ACC112 (cell line): ENCODE measurements at regions not wholly inside any gene's neighbourhood (a gene's known extent, or its start where the extent isn't known, plus 50 kb on each side); places are given as distances from the start of the nearest gene placed in this dataset.

ENCODE experiments used
- H2AFZ ChIP-seq: fragments of 200-600 bp; sonication (generic); one replicate; pipeline ENCODE4 v1.6.0; 2017; ENCODE audit warnings: antibody characterized with exemption, low read length; ENCODE audit not compliant: unreplicated experiment
- H3K27ac ChIP-seq: fragments of 200-600 bp; sonication (generic); 2 replicates; pipeline ENCODE4 v1.5.1; 2014; ENCODE audit warnings: low read depth, mild to moderate bottlenecking, antibody characterized with exemption, low read length, moderate library complexity
- H3K27me3 ChIP-seq: fragments of 200-600 bp; sonication (generic); 2 replicates; pipeline ENCODE4 v1.6.1; 2014; ENCODE audit warnings: mild to moderate bottlenecking, antibody characterized with exemption, low read length, moderate library complexity, mixed read lengths; ENCODE audit not compliant: insufficient read depth
- H3K36me3 ChIP-seq: fragments of 200-600 bp; sonication (generic); 2 replicates; pipeline ENCODE4 v1.6.1; 2016; ENCODE audit warnings: mild to moderate bottlenecking, antibody characterized with exemption, low read length, moderate library complexity, mixed read lengths; ENCODE audit not compliant: insufficient read depth
- H3K4me1 ChIP-seq: fragments of 200-600 bp; sonication (generic); one replicate; pipeline ENCODE4 v1.6.1; 2016; ENCODE audit warnings: low read length, mixed read lengths; ENCODE audit not compliant: insufficient read depth, unreplicated experiment, control insufficient read depth
- H3K4me3 ChIP-seq: fragments of 200-600 bp; sonication (generic); 2 replicates; pipeline ENCODE4 v1.5.1; 2014; ENCODE audit warnings: mild to moderate bottlenecking, low read depth, low read length
- H3K79me2 ChIP-seq: fragments of 200-600 bp; sonication (generic); one replicate; pipeline ENCODE4 v1.6.0; 2016; ENCODE audit warnings: low read length; ENCODE audit not compliant: control insufficient read depth, unreplicated experiment, insufficient read depth

DNA sequence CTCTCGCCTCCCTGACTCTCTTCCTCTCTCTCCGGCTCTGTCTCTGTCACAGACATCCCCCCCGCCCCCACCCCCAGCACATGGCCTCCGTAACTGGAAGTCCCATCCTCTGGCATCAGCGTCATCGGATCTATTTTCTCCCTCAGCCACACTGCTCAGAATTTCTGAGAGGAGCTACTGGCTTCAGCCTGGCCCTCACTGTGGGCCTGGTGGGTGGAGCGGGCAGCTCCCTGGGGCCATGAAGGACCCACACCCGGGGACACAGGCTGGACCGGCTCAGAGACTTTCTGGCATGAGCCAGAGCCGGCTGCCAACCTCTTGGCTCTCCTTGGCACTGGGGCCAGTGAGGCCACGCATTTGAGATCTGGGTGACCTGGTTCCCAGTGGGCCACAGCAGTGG is 61.2 kb upstream of the CASZ1 start:
- no peak overlapping the region for H2AFZ ChIP-seq
- H3K27me3 ChIP-seq, result peaks cover 54% of the 10 kb centered on the region
- no peaks in the 10 kb centered on the region for H3K79me2 ChIP-seq
- no peak overlapping the region for H3K27ac ChIP-seq
- H3K4me1 ChIP-seq, result no peaks in the 10 kb centered on the region
- H3K4me3 ChIP-seq, result no peak overlapping the region
- no peaks in the 10 kb centered on the region for H3K36me3 ChIP-seq

- H3K4me3 ChIP-seq, result no peak overlapping the region
- H2AFZ ChIP-seq, result no peak overlapping the region
- H3K27ac ChIP-seq, result no peak overlapping the region
- no peaks in the 10 kb centered on the region for H3K79me2 ChIP-seq
- H3K36me3 ChIP-seq, result no peaks in the 10 kb centered on the region
- H3K27me3 ChIP-seq, result peaks cover 80% of the 10 kb centered on the region
- H3K4me1 ChIP-seq, result no peaks in the 10 kb centered on the region
These were observed 63.8 kb upstream of the CASZ1 start for GRCh38 chr1:10860218-10860617.

- H3K4me1 ChIP-seq, result no peaks in the 10 kb centered on the region
- H3K27ac ChIP-seq, result no peak overlapping the region
- no peaks in the 10 kb centered on the region for H3K36me3 ChIP-seq
- no peaks in the 10 kb centered on the region for H3K79me2 ChIP-seq
- H2AFZ ChIP-seq, result no peak overlapping the region
- H3K4me3 ChIP-seq, result no peak overlapping the region
- H3K27me3 ChIP-seq, result peaks cover 80% of the 10 kb centered on the region
These were observed 64.2 kb upstream of the CASZ1 start for GRCh38 chr1:10860682-10861081.

GRCh38 chr1:10861822-10862221 is 65.4 kb upstream of the CASZ1 start:
- Histone ChIP-seq H3K4me3 (no peak overlapping the region), H3K27me3 (peaks cover 87% of the 10 kb centered on the region), H3K27ac (no peak overlapping the region)

GRCh38 chr1:10862743-10863335 is 66.4 kb upstream of the CASZ1 start:
- Histone ChIP-seq H3K4me1 (peaks cover 4% of the 10 kb centered on the region), H3K36me3 (no peaks in the 10 kb centered on the region), H3K4me3 (no peak overlapping the region), H3K27ac (no peak overlapping the region), H3K27me3 (peaks cover 80% of the 10 kb centered on the region), H3K79me2 (no peaks in the 10 kb centered on the region), H2AFZ (no peak overlapping the region)

More at GRCh38 chr1:10861822-10862221, 65.4 kb upstream of the CASZ1 start:
- no peak overlapping the region for H2AFZ ChIP-seq
- no peaks in the 10 kb centered on the region for H3K79me2 ChIP-seq
- H3K36me3 ChIP-seq, result no peaks in the 10 kb centered on the region
- H3K4me1 ChIP-seq, result peaks cover 4% of the 10 kb centered on the region

GRCh38 chr1:10863886-10864285 is 67.4 kb upstream of the CASZ1 start:
- Histone ChIP-seq H3K4me1 (peaks cover 4% of the 10 kb centered on the region), H3K27ac (no peak overlapping the region), H3K36me3 (no peaks in the 10 kb centered on the region), H3K27me3 (peaks cover 70% of the 10 kb centered on the region), H3K4me3 (peak overlapping the region; percentile 22; the same call in 1 of the 2 replicates), H2AFZ (no peak overlapping the region), H3K79me2 (no peaks in the 10 kb centered on the region)

DNA sequence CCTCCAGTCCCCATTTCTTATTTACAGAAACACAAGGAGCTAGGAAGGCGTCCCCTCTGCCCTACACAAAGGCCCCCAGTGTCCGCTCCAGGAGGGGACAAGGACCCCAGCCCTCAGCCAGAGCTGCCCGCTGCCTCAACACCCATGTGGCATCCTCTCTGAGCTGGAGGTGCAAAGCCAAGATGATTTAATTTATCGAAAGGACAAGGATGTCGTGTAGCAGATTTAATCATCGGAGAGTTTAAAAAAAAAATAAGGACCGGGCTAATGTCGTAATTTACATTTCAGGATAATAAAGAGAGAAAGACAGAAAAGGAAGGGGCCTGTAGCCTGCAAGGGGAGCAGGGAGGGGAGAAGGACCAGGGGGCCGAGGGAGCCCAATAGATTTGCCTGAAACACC is 68.3 kb upstream of the CASZ1 start:
- Histone ChIP-seq H3K27me3 (peaks cover 72% of the 10 kb centered on the region), H3K27ac (no peak overlapping the region), H3K4me1 (peaks cover 4% of the 10 kb centered on the region)

GRCh38 chr1:10865518-10866320 is 69.3 kb upstream of the CASZ1 start:
- Histone ChIP-seq H3K27me3 (peaks cover 66% of the 10 kb centered on the region), H3K4me3 (no peak overlapping the region), H2AFZ (no peak overlapping the region), H3K4me1 (peaks cover 4% of the 10 kb centered on the region), H3K79me2 (no peaks in the 10 kb centered on the region), H3K36me3 (no peaks in the 10 kb centered on the region), H3K27ac (no peak overlapping the region)

More for the DNA sequence above, 68.3 kb upstream of the CASZ1 start:
- H3K4me3 ChIP-seq, result no peak overlapping the region
- H3K79me2 ChIP-seq, result no peaks in the 10 kb centered on the region
- no peak overlapping the region for H2AFZ ChIP-seq
- H3K36me3 ChIP-seq, result no peaks in the 10 kb centered on the region

DNA sequence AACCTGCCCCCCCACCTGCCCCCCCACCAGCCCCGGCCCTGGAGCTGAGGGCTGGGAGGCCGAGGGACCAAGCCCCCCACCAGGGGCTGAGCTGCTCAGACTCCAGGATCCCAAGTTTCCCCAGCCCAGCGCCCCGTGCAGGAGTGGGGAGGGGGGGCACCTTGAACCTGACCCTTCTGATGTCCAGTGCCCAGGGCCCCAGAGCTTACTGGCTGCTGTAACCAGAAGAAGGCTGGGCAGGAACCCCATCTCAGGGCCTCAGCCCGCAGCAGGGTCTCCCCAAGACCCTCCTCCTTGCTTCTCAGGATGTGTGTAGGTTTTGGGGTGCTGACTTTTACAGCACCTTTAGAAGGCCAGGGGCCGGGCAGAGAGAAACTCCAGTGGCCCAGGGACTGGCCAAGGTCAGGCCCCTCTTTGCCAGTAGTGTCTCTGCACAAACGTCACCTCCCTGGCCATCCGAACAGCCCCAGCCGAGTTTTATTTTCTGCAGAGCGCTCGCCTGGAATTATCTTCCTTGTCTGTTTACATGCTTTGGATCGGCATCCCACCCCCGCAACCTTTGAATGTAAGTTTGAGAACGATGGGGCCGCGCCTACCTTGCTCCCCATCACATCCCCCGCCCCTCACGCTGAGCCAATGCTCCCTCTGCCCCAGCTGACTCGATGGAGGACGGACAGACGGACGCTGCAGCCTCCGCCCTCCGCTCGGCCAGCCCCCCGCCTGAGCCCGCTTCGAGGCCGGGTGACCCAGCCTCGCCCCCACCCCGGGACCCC is 70.1 kb upstream of the CASZ1 start:
- Histone ChIP-seq H3K79me2 (no peaks in the 10 kb centered on the region), H3K4me1 (peaks cover 4% of the 10 kb centered on the region), H2AFZ (no peak overlapping the region), H3K36me3 (no peaks in the 10 kb centered on the region), H3K27ac (no peak overlapping the region), H3K27me3 (peaks cover 59% of the 10 kb centered on the region), H3K4me3 (peak overlapping the region; percentile 69)

GRCh38 chr1:10867138-10867721 is 70.8 kb upstream of the CASZ1 start:
- Histone ChIP-seq H3K4me1 (peaks cover 4% of the 10 kb centered on the region), H3K36me3 (no peaks in the 10 kb centered on the region), H3K4me3 (peak overlapping the region; percentile 69), H3K79me2 (no peaks in the 10 kb centered on the region), H2AFZ (no peak overlapping the region), H3K27ac (no peak overlapping the region), H3K27me3 (peaks cover 52% of the 10 kb centered on the region)
